ENCODE measurements at regions not wholly inside any gene's neighbourhood (a gene's known extent, or its start where the extent isn't known, plus 50 kb on each side); places are given as distances from the start of the nearest gene placed in this dataset.
A peak's percentile ranks its signal among the peaks of the same experiment; 100 is the strongest.

DNA sequence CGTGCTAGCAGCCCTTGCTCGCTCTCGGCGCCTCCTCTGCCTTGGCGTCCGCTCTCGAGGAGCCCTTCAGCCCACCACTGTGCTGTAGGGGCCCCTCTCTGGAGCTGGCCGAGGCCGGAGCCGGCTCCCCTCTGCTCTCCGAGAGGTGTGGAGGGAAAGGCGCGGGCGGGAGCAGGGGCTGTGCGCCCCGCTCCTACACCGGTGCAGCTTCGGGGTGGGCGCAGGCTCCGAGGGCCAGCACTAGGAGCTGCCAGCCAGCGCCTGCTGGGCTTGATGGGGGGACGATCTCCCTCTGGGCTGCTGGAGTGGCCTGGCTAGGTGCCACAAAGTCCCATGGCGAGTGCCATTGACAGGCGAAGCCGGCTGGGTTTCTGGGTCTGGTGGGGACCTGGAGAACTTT lies 365.5 kb downstream of the SLITRK1 start:
- no peaks in the 10 kb centered on the region for H3K36me3 ChIP-seq (replicated peaks; ENCODE audit: control insufficient read depth, insufficient read depth, low read length)
- no peak for DNase-seq
- no peaks in the 10 kb centered on the region for H3K27me3 ChIP-seq (ENCODE audit: control insufficient read depth, insufficient read depth, low read length)
- no peak overlapping the region for H3K4me3 ChIP-seq (ENCODE audit: insufficient read depth, low read depth, low read length)

GRCh38 chr13:83515268-83516015 lies 366.8 kb downstream of the SLITRK1 start:
- H3K36me3 ChIP-seq (replicated peaks; ENCODE audit: control insufficient read depth, insufficient read depth, low read length): no peaks in the 10 kb centered on the region
- no peak overlapping the region for H3K4me3 ChIP-seq (ENCODE audit: insufficient read depth, low read depth, low read length)
- no peaks in the 10 kb centered on the region for H3K27me3 ChIP-seq (ENCODE audit: control insufficient read depth, insufficient read depth, low read length)
- no peak for DNase-seq

- DNase-seq: no peak
- H3K36me3 ChIP-seq (replicated peaks; ENCODE audit: control insufficient read depth, insufficient read depth, low read length): no peaks in the 10 kb centered on the region
- H3K27me3 ChIP-seq (ENCODE audit: control insufficient read depth, insufficient read depth, low read length): no peaks in the 10 kb centered on the region
- no peak overlapping the region for H3K4me3 ChIP-seq (ENCODE audit: insufficient read depth, low read depth, low read length)
Observed at GRCh38 chr13:83508771-83509301, 373.4 kb downstream of the SLITRK1 start.

DNA sequence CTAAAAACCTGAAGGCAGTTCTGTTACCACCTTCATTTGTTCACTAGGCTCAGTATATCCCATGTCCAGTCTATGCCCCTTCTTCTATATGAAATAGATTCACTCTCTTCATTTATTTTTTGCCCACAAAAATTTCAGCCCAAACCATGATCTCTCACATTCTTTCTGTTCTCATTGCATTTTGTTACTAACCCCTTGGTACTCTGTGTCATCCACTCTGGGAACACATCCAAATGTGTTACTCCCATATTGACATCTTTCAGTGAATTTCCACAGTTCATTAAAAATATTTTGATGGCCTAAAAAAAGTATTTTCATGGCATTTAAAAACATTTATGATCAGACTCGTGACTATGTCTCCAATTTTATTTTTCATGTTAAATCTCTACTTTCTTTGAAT lies 378.9 kb downstream of the SLITRK1 start:
- H3K36me3 ChIP-seq (replicated peaks; ENCODE audit: control insufficient read depth, insufficient read depth, low read length): no peaks in the 10 kb centered on the region
- DNase-seq: no peak
- no peaks in the 10 kb centered on the region for H3K27me3 ChIP-seq (ENCODE audit: control insufficient read depth, insufficient read depth, low read length)
- no peak overlapping the region for H3K4me3 ChIP-seq (ENCODE audit: insufficient read depth, low read depth, low read length)

GRCh38 chr13:83499286-83499685 lies 383.0 kb downstream of the SLITRK1 start:
- H3K36me3 ChIP-seq (replicated peaks; ENCODE audit: control insufficient read depth, insufficient read depth, low read length): no peaks in the 10 kb centered on the region
- H3K27me3 ChIP-seq (ENCODE audit: control insufficient read depth, insufficient read depth, low read length): no peaks in the 10 kb centered on the region
- H3K4me3 ChIP-seq (ENCODE audit: insufficient read depth, low read depth, low read length): no peak overlapping the region
- DNase-seq: no peak

DNA sequence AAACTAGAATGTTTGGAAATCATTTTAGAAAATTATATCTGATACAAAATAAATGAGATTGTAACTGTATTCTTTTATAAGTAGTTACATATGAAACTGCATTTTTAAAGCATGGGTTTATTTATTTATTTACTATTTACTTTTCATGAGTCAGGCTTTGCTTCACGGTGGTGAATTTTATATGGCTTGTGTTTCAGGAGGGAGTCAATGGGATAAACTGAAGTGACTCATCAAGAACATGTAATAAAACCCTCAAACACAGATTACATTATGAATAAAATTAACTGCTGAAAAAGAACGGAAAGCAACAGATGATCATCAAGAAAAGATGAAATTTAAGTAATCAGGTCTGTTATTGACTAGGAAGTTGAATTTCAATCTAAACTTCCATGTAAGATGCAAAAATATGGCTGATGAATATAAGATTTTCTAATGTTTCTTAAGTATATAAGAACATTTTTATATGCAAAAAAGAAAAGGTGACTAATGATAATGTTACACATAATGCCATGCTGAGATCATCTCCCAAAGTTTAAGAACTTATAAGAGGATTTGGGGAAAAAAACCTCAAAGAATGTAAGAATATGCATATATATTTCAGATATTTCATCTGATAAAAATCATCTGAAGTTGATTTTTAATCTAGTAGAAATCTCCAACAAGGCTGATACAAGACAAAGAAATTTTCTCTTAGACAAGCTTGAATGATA lies 383.6 kb downstream of the SLITRK1 start:
- Histone ChIP-seq H3K4me3 (ENCODE audit: insufficient read depth, low read depth, low read length) (no peak overlapping the region), H3K36me3 (replicated peaks; ENCODE audit: control insufficient read depth, insufficient read depth, low read length) (no peaks in the 10 kb centered on the region), H3K27me3 (ENCODE audit: control insufficient read depth, insufficient read depth, low read length) (no peaks in the 10 kb centered on the region)
- DNase-seq: no peak

DNA sequence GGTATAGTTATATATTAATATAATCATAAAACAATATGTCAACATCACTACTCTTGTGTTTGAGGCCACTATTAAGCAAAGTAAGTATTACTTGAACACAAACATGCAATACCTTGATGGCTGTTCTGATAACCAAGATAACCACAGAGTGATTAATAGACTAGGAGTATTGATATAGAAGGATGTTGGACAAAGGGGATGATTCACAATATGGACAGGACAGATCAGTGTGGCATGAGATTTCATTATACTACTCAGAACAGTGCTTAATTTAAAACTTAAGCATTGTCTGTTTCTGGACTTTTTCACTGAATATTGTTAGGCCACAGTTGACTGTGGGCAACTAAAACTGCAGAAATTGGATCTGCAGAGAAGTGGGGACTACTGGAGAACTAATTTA lies 384.2 kb downstream of the SLITRK1 start:
- H3K27me3 ChIP-seq (ENCODE audit: control insufficient read depth, insufficient read depth, low read length): no peaks in the 10 kb centered on the region
- H3K4me3 ChIP-seq (ENCODE audit: insufficient read depth, low read depth, low read length): no peak overlapping the region
- DNase-seq: no peak
- no peaks in the 10 kb centered on the region for H3K36me3 ChIP-seq (replicated peaks; ENCODE audit: control insufficient read depth, insufficient read depth, low read length)

GRCh38 chr13:83496501-83496900 lies 385.8 kb downstream of the SLITRK1 start:
- no peak for DNase-seq
- H3K4me3 ChIP-seq (ENCODE audit: insufficient read depth, low read depth, low read length): no peak overlapping the region
- no peaks in the 10 kb centered on the region for H3K36me3 ChIP-seq (replicated peaks; ENCODE audit: control insufficient read depth, insufficient read depth, low read length)
- H3K27me3 ChIP-seq (ENCODE audit: control insufficient read depth, insufficient read depth, low read length): no peaks in the 10 kb centered on the region

- DNase-seq: no peak
- no peak overlapping the region for H3K4me3 ChIP-seq (ENCODE audit: insufficient read depth, low read depth, low read length)
- no peaks in the 10 kb centered on the region for H3K36me3 ChIP-seq (replicated peaks; ENCODE audit: control insufficient read depth, insufficient read depth, low read length)
- no peaks in the 10 kb centered on the region for H3K27me3 ChIP-seq (ENCODE audit: control insufficient read depth, insufficient read depth, low read length)
Observed at GRCh38 chr13:83485101-83485500, 397.2 kb downstream of the SLITRK1 start.

DNA sequence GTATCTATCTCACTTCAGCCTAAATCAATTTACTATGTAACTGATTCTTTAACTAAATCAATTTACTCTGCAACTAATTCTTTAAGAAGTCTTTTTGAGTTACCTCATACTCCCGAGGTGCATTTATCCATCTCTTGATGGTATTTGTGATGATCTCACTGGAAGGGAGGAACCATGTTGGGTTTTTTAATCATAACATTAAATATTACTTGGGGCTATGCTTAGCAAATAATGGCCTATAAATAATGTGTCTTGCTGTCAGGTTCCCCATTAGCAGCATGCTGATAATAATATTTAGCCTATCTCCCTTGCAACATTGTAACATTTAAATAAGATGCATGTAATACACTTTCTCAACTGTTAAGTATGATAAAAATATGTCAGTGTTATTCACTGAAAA lies 411.3 kb downstream of the SLITRK1 start:
- H3K4me3 ChIP-seq (ENCODE audit: insufficient read depth, low read depth, low read length): no peak overlapping the region
- H3K27me3 ChIP-seq (ENCODE audit: control insufficient read depth, insufficient read depth, low read length): no peaks in the 10 kb centered on the region
- no peaks in the 10 kb centered on the region for H3K36me3 ChIP-seq (replicated peaks; ENCODE audit: control insufficient read depth, insufficient read depth, low read length)
- no peak for DNase-seq

DNA sequence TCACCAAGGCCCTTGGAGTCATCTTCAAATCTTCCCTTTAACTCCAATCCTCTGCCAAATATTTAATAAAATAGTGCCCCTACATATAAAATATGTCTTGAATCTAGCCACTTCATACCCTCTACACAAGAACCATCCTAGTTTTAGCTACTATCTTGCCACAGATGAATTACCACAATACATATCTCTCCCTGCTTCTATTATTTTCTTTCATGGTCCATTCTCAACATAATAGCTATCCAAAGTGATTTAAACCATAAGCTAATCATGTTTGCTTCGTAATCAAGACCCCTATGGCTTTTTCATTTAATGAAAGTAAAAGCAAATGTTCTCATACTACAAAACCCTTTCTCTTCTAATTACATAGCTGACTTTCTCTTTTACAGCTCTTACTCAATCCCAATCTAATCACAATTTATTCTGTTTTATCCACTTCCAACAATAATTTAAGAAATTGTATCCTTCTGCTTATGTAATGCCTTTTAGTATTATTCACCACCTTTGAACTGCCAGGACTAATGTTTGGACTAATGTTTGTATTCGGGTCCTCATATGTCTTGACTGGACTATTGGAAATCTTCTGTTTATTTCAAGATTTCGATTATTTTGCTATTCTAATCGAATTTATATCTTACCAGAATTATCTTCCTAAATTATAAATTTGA lies 412.0 kb downstream of the SLITRK1 start:
- Histone ChIP-seq H3K27me3 (ENCODE audit: control insufficient read depth, insufficient read depth, low read length) (no peaks in the 10 kb centered on the region), H3K36me3 (replicated peaks; ENCODE audit: control insufficient read depth, insufficient read depth, low read length) (no peaks in the 10 kb centered on the region)
- no peak for DNase-seq

DNA sequence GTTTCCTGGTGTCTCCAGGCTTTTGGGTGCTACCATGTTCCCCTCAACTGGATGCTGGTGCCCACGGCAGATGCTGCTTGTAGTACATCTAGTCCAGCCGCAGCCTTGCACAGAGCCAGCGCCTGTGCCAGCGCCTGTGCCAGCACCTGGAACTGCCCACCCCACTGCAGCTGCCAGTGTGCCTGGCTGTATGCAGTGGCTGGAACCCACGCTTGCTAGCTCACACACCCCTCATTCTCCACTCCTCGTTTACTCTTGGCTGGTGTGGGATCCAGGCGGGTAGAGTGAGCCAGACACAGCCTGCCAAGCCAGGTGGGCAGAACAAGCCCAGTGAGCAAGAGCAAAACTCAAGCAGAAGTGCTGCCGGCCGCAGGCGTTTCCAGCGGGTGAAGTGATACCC lies 428.6 kb downstream of the SLITRK1 start:
- H3K36me3 ChIP-seq (replicated peaks; ENCODE audit: control insufficient read depth, insufficient read depth, low read length): no peaks in the 10 kb centered on the region
- H3K4me3 ChIP-seq (ENCODE audit: insufficient read depth, low read depth, low read length): no peak overlapping the region
- DNase-seq: no peak
- H3K27me3 ChIP-seq (ENCODE audit: control insufficient read depth, insufficient read depth, low read length): no peaks in the 10 kb centered on the region

More for the DNA sequence above, 412.0 kb downstream of the SLITRK1 start:
- H3K4me3 ChIP-seq (ENCODE audit: insufficient read depth, low read depth, low read length): no peak overlapping the region

DNA sequence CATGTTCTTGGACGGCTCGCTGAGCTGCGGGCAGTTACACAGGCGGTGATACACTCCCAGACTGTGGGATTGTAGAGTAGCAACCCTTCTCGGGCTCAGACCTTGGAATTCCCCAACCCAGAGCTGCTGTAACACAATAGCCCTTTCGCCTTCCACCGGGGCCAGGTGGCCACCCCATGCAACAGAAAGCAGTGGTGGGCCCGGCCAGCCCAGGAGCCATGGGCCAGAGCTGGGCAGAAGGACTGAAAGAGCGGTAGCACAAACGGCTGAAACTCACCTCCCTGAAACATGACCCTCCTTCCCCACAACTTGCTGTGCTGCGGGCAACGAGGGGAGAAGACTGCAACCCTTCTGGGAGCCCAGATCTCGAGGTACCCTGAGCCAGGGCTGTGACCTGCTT lies 429.0 kb downstream of the SLITRK1 start:
- H3K36me3 ChIP-seq (replicated peaks; ENCODE audit: control insufficient read depth, insufficient read depth, low read length): no peaks in the 10 kb centered on the region
- no peaks in the 10 kb centered on the region for H3K27me3 ChIP-seq (ENCODE audit: control insufficient read depth, insufficient read depth, low read length)
- H3K4me3 ChIP-seq (ENCODE audit: insufficient read depth, low read depth, low read length): no peak overlapping the region
- DNase-seq: peak; percentile 2

GRCh38 chr13:83452292-83452950 lies 429.9 kb downstream of the SLITRK1 start:
- no peak for DNase-seq
- Histone ChIP-seq H3K27me3 (ENCODE audit: control insufficient read depth, insufficient read depth, low read length) (no peaks in the 10 kb centered on the region), H3K4me3 (ENCODE audit: insufficient read depth, low read depth, low read length) (no peak overlapping the region), H3K36me3 (replicated peaks; ENCODE audit: control insufficient read depth, insufficient read depth, low read length) (no peaks in the 10 kb centered on the region)

Data from H7 (cell line).